ENCODE measurements at regions not wholly inside any gene's neighbourhood (a gene's known extent, or its start where the extent isn't known, plus 50 kb on each side); places are given as distances from the start of the nearest gene placed in this dataset.

GRCh38 chr20:23188377-23189169 lies 102.4 kb upstream of the CD93 start:
- intact Hi-C loops (cut with DNase I; ENCODE audit: low total_unique reads): no loop called here
- TF ChIP-seq POLR2A (IDR thresholded peaks at IDR 0.05): no peak
- TF ChIP-seq, protein P1, sequence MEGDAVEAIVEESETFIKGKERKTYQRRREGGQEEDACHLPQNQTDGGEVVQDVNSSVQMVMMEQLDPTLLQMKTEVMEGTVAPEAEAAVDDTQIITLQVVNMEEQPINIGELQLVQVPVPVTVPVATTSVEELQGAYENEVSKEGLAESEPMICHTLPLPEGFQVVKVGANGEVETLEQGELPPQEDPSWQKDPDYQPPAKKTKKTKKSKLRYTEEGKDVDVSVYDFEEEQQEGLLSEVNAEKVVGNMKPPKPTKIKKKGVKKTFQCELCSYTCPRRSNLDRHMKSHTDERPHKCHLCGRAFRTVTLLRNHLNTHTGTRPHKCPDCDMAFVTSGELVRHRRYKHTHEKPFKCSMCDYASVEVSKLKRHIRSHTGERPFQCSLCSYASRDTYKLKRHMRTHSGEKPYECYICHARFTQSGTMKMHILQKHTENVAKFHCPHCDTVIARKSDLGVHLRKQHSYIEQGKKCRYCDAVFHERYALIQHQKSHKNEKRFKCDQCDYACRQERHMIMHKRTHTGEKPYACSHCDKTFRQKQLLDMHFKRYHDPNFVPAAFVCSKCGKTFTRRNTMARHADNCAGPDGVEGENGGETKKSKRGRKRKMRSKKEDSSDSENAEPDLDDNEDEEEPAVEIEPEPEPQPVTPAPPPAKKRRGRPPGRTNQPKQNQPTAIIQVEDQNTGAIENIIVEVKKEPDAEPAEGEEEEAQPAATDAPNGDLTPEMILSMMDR (IDR thresholded peaks at IDR 0.05): peak in 1 of 3 donors; percentile 30
- no peak overlapping the region for H3K4me3 ChIP-seq (ENCODE audit: low read depth, poor library complexity, severe bottlenecking)
- WGBS, 2 donors: 87 to 92% methylated on average over 3 of the region's 3 CpGs
- no peak for DNase-seq (ENCODE audit: low spot score in 2 of 2)

DNA sequence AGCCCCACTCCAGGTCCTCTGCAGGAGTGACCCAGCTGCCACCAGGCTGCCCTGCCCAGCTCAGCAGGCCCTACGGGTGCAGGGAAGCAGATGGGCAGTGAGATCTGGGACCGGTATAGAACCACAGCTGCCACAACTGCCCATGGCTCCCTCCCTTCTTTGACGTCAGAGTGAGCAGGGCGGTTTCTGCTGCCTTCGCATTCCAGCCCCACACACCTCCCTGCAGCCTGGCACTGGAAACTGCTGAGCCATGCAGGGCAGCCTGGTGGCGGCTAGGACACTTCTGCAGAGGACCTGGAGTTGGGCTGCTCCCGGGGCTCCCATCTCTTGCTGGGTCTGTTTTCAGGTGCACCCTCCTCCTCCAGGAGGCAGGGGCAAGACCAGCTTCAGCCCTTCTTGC lies 101.6 kb upstream of the CD93 start:
- TF ChIP-seq, protein P1 (IDR thresholded peaks at IDR 0.05): no peak
- no peak for TF ChIP-seq POLR2A (IDR thresholded peaks at IDR 0.05)
- intact Hi-C loops (cut with DNase I; ENCODE audit: low total_unique reads): no loop called here
- WGBS, 2 donors: 24 to 69% methylated on average over 2 to 5 of the region's 7 CpGs
- DNase-seq (ENCODE audit: low spot score in 2 of 2): peak in 1 of 2 donors; percentile 55
- no peak overlapping the region for H3K4me3 ChIP-seq (ENCODE audit: low read depth, poor library complexity, severe bottlenecking)

DNA sequence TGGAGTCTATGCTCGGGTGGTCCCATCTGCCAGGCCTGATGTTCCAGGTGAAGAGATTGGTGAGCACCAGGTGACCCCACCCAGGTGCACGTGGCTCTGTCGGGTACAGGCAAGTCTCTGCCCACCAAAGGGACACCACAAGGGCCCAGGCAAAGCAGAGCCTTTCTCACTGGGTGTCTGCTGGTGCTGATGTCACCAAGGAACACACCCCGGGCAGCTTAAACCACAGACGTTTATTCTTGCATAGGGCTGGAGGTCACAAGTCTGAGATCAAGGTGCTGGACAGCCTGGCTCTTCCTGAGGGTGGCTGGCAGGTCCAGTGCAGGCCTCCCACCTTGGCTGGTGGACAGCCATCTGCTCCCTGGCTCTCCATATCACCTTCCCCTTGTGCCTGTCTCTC lies 100.7 kb upstream of the CD93 start:
- no peak for DNase-seq (ENCODE audit: low spot score in 2 of 2)
- no peak for TF ChIP-seq POLR2A (IDR thresholded peaks at IDR 0.05)
- TF ChIP-seq, protein P1 (IDR thresholded peaks at IDR 0.05): no peak
- intact Hi-C loops (cut with DNase I; ENCODE audit: low total_unique reads): no loop called here
- no peak overlapping the region for H3K4me3 ChIP-seq (ENCODE audit: low read depth, poor library complexity, severe bottlenecking)
- WGBS, 2 donors: 80 to 84% methylated on average over 4 to 5 of the region's 5 CpGs

GRCh38 chr20:23180451-23180921 lies 94.4 kb upstream of the CD93 start:
- DNase-seq (ENCODE audit: low spot score in 2 of 2): no peak
- TF ChIP-seq, protein P1 (IDR thresholded peaks at IDR 0.05): no peak
- TF ChIP-seq POLR2A (IDR thresholded peaks at IDR 0.05): no peak
- 70 to 88% methylated on average over 9 of the region's 9 CpGs for WGBS, 2 donors
- intact Hi-C loops (cut with DNase I; ENCODE audit: low total_unique reads): no loop called here
- no peak overlapping the region for H3K4me3 ChIP-seq (ENCODE audit: low read depth, poor library complexity, severe bottlenecking)

GRCh38 chr20:23179766-23180403 lies 93.8 kb upstream of the CD93 start:
- TF ChIP-seq, protein P1 (IDR thresholded peaks at IDR 0.05): no peak
- TF ChIP-seq POLR2A (IDR thresholded peaks at IDR 0.05): no peak
- intact Hi-C loops (cut with DNase I; ENCODE audit: low total_unique reads): no loop called here
- WGBS, 2 donors: 69 to 82% methylated on average over 1 of the region's 1 CpG
- DNase-seq (ENCODE audit: low spot score in 2 of 2): no peak
- H3K4me3 ChIP-seq (ENCODE audit: low read depth, poor library complexity, severe bottlenecking): no peak overlapping the region
